ENCODE measurements at regions not wholly inside any gene's neighbourhood (a gene's known extent, or its start where the extent isn't known, plus 50 kb on each side); places are given as distances from the start of the nearest gene placed in this dataset.

- no peak overlapping the region for H3K27ac ChIP-seq
- no peak for TF ChIP-seq ZFX (IDR thresholded peaks at IDR 0.05; ENCODE audit: borderline replicate concordance)
- TF ChIP-seq CTCF (IDR thresholded peaks at IDR 0.05) = no peak
Observed at GRCh38 chr7:54680377-54681005, 78.5 kb downstream of the SEC61G start.

DNA sequence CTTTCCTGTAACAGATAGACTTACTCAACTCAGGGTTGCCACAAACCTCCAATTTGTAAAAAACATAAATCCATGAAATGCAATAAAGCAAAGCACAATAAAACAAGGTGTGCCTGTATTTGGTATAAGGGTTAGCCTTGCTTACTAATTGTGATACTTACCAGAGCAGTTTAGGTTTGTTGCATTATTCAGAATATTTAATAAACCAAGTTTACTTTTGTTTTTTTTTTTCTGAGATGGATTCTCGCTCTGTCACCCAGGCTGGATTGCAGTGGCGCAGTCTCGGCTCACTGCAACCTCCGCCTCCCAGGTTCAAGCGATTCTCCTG, 79.6 kb downstream of the SEC61G start:
- H3K27ac ChIP-seq = no peak overlapping the region
- no peak for TF ChIP-seq CTCF (IDR thresholded peaks at IDR 0.05)
- no peak for TF ChIP-seq ZFX (IDR thresholded peaks at IDR 0.05; ENCODE audit: borderline replicate concordance)

DNA sequence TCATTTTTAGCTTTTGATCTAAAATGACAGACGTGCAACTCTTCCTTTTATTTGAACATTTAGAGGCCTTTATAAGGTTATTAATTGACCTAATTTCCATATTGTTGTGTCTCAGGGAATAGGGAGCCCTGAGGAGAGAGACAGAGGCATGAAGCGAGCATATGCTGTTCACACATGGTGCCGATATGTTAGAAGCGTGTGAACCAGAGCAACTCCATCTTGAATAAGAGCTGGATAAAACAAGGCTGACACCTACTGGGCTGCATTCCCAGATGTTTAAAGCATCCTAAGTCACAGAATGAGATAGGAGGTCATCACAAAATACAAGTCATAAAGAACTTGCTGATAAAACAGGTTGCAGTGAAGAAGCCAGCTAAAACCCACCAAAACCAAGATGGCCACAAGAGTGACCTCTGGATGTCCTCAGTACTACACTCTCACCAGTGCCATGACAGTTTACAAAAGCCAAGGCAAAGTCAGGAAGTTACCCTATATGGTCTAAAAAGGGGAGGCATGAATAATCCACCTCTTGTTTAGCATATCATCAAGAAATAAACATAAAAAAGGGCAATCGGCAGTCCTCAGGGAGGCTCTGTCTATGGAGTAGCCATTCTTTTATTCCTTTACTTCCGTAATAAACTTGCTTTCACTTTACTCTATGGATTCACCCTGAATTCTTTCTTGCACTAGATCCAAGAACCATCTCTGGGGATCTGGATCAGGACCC, 80.1 kb downstream of the SEC61G start:
- H3K27ac ChIP-seq = no peak overlapping the region
- TF ChIP-seq ZFX (IDR thresholded peaks at IDR 0.05; ENCODE audit: borderline replicate concordance) (no peak), CTCF (IDR thresholded peaks at IDR 0.05) (peak; percentile 47)

GRCh38 chr7:54674891-54675290, 84.1 kb downstream of the SEC61G start:
- TF ChIP-seq CTCF (IDR thresholded peaks at IDR 0.05) = no peak
- TF ChIP-seq ZFX (IDR thresholded peaks at IDR 0.05; ENCODE audit: borderline replicate concordance) = no peak
- no peak overlapping the region for H3K27ac ChIP-seq

- no peak overlapping the region for H3K27ac ChIP-seq
- TF ChIP-seq ZFX (IDR thresholded peaks at IDR 0.05; ENCODE audit: borderline replicate concordance) (no peak), CTCF (IDR thresholded peaks at IDR 0.05) (no peak)
Observed at GRCh38 chr7:54672519-54672918, 86.5 kb downstream of the SEC61G start.

DNA sequence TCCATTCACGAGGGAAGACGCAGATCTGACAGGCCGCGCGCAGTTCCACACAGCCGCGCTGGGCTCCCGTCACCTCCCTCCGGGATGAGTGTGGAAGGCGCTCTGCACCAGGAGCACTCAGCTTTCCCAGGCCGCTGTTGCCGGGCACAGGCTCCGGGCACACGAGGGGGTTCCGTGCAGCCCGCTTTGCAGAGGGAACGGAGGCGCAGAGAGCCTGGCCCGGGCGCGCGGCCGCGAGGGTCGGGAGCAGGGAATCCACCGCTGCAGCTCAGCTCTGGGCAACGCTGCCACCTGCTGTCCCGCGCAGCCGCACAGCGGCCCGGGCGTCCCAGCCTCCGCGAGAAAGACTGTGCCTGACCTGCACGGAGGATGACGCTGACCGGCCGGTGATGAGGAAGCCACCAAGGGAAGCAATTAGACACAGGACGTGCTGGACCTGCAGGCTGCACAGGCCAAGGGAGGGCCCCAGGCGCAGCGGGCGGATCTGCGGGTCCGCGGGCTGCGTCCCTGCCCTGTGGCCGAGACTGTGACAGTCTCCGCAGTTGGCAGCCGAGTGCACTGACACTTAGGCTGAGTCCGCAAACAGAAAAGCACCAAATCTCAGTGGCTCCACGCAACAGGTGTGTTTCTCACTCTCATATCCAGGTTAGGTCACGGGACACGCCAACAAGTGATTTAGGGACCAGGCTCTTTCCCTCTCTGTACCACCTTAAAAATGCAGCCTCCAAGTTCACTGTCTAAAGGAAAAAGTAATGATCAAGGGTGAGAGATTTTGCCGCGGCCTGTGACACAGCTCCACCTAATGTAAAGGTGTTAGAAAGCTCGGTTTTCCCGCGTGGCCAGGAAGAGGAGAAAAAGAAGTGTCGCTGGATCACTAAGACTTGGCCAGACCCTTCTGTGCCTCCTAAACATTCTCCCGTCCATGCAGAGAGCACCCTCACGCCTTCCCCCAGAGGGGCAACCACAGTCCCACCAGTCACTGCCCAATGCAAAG, 94.5 kb downstream of the SEC61G start:
- 0 out of 2 replicates have a peak overlapping the region, but pooled peaks have one; percentile 25 for H3K27ac ChIP-seq
- TF ChIP-seq ZFX (IDR thresholded peaks at IDR 0.05; ENCODE audit: borderline replicate concordance) = no peak
- peak; percentile 90 for TF ChIP-seq CTCF (IDR thresholded peaks at IDR 0.05)

Measured in 22Rv1 (cell line).